Activated CD8-positive, alpha-beta T cell treated with anti-CD3 and anti-CD28 coated beads for 36 hours (primary cell): ENCODE measurements at regions not wholly inside any gene's neighbourhood (a gene's known extent, or its start where the extent isn't known, plus 50 kb on each side); places are given as distances from the start of the nearest gene placed in this dataset.

Experiments
- ATAC-seq: fragments of 200-7000 bp; cut with Tn5 transposase; one replicate; pipeline ENCODE4 v1.10.0; 2021; ENCODE audit warnings: mild to moderate bottlenecking, moderate library complexity
- CTCF ChIA-PET: fragments of 350-600 bp; sonication (Branson Sonifier 250); formaldehyde crosslinking; loops from one replicate; lab custom pipeline; 2021; ENCODE audit warnings: antibody characterized with exemption; lab: Charles Lee
- POLR2A ChIA-PET: fragments of 350-600 bp; sonication (Branson Sonifier 250); formaldehyde crosslinking; loops from one replicate; lab custom pipeline; 2021; ENCODE audit warnings: antibody characterized with exemption; lab: Charles Lee
- DNase-seq: peaks from one replicate; pipeline ENCODE4 v3.0.0-alpha.2; 2020
- H3K27ac Mint-ChIP-seq: one replicate; pipeline ENCODE4 v1.8.0; 2021; ENCODE audit warnings: mild to moderate bottlenecking, mixed read lengths
- H3K27me3 Mint-ChIP-seq: one replicate; pipeline ENCODE4 v1.8.0; 2021; ENCODE audit warnings: mixed read lengths
- H3K36me3 Mint-ChIP-seq: one replicate; pipeline ENCODE4 v1.8.0; 2021; ENCODE audit warnings: low read depth, mixed read lengths
- H3K4me1 Mint-ChIP-seq: one replicate; pipeline ENCODE4 v1.8.0; 2021; ENCODE audit warnings: low read depth, mixed read lengths
- H3K4me3 Mint-ChIP-seq: one replicate; pipeline ENCODE4 v1.8.0; 2021; ENCODE audit warnings: mild to moderate bottlenecking, moderate library complexity, mixed read lengths
- H3K9me3 Mint-ChIP-seq: one replicate; pipeline ENCODE4 v1.8.0; 2021; ENCODE audit warnings: mixed read lengths
- CTCF ChIP-seq: fragments of 200-600 bp; IDR thresholded peaks from one replicate; pipeline ENCODE4 v1.8.0; 2022; ENCODE audit warnings: antibody characterized with exemption, mild to moderate bottlenecking
- intact Hi-C: fragments of 100-400 bp; cut with micrococcal nuclease; formaldehyde crosslinking; loops from one replicate; pipeline ENCODE4 v1.10.0; 2022

GRCh38 chr7:21140622-21141021 lies 287.3 kb upstream of the SP4 start:
- ATAC-seq (no peak), DNase-seq (no peak)
- peaks cover 2% of the 10 kb centered on the region for H3K27me3 Mint-ChIP-seq
- no peaks in the 10 kb centered on the region for H3K4me1 Mint-ChIP-seq
- ChIA-PET CTCF (no interaction called here), POLR2A (no interaction called here)
- H3K9me3 Mint-ChIP-seq: peaks cover 5% of the 10 kb centered on the region
- H3K4me3 Mint-ChIP-seq: no peak overlapping the region
- H3K27ac Mint-ChIP-seq: no peak overlapping the region
- intact Hi-C loops: no loop called here
- H3K36me3 Mint-ChIP-seq: no peaks in the 10 kb centered on the region
- no peak for TF ChIP-seq CTCF

GRCh38 chr7:21141476-21141875 lies 286.4 kb upstream of the SP4 start:
- CTCF ChIA-PET: no interaction called here
- H3K4me3 Mint-ChIP-seq: no peak overlapping the region
- TF ChIP-seq CTCF: no peak
- H3K4me1 Mint-ChIP-seq: no peaks in the 10 kb centered on the region
- DNase-seq (no peak), ATAC-seq (no peak)
- no peak overlapping the region for H3K27ac Mint-ChIP-seq
- POLR2A ChIA-PET: no interaction called here
- no peaks in the 10 kb centered on the region for H3K36me3 Mint-ChIP-seq
- H3K27me3 Mint-ChIP-seq: no peaks in the 10 kb centered on the region
- H3K9me3 Mint-ChIP-seq: no peaks in the 10 kb centered on the region
- intact Hi-C loops: no loop called here

GRCh38 chr7:21142081-21142480 lies 285.8 kb upstream of the SP4 start:
- Mint-ChIP-seq H3K4me1 (no peaks in the 10 kb centered on the region), H3K36me3 (no peaks in the 10 kb centered on the region), H3K27me3 (no peaks in the 10 kb centered on the region), H3K4me3 (no peak overlapping the region), H3K27ac (no peak overlapping the region), H3K9me3 (no peaks in the 10 kb centered on the region)
- intact Hi-C loops: no loop called here
- CTCF ChIA-PET: no interaction called here
- no peak for TF ChIP-seq CTCF
- no peak for DNase-seq
- no peak for ATAC-seq
- POLR2A ChIA-PET: no interaction called here

GRCh38 chr7:21146642-21147423 lies 281.1 kb upstream of the SP4 start:
- Mint-ChIP-seq H3K4me3 (no peak overlapping the region), H3K4me1 (no peaks in the 10 kb centered on the region), H3K27me3 (peaks cover 2% of the 10 kb centered on the region), H3K27ac (no peak overlapping the region), H3K36me3 (no peaks in the 10 kb centered on the region), H3K9me3 (no peaks in the 10 kb centered on the region)
- ChIA-PET POLR2A (no interaction called here), CTCF (no interaction called here)
- no peak for TF ChIP-seq CTCF
- no peak for DNase-seq
- intact Hi-C loops: no loop called here
- no peak for ATAC-seq

- intact Hi-C loops: no loop called here
- POLR2A ChIA-PET: no interaction called here
- CTCF ChIA-PET: no interaction called here
- H3K4me1 Mint-ChIP-seq: no peaks in the 10 kb centered on the region
- H3K9me3 Mint-ChIP-seq: no peaks in the 10 kb centered on the region
- ATAC-seq (no peak), DNase-seq (no peak)
- no peak for TF ChIP-seq CTCF
- no peaks in the 10 kb centered on the region for H3K36me3 Mint-ChIP-seq
- H3K27me3 Mint-ChIP-seq: peaks cover 2% of the 10 kb centered on the region
- H3K4me3 Mint-ChIP-seq: no peak overlapping the region
- no peak overlapping the region for H3K27ac Mint-ChIP-seq
Observed at GRCh38 chr7:21149809-21150208, 278.1 kb upstream of the SP4 start.
